ENCODE measurements at regions not wholly inside any gene's neighbourhood (a gene's known extent, or its start where the extent isn't known, plus 50 kb on each side); places are given as distances from the start of the nearest gene placed in this dataset.

DNA sequence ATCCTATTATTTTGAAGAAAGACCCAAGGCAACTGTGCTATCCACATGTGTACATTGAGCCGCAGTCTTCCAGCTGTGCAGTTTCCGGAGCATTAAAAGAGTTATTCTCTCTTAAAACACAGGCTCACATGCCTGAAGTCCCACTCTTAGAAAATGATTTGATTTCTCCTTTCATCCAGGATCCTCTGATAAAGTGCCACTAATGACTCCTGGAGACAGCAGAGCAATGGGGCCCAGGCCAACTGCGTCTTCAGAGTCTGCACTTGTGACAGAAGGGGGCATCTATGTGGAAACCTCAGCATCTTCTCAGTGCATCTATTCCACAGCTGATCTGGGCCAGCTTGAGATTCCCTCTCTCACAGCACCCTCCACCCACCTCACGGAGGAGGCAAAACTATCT is 482.1 kb upstream of the AKR1E2 start:
- TF ChIP-seq GATA2 (IDR thresholded peaks at IDR 0.05; ENCODE audit: low read depth, low read length) (no peak), GATA3 (IDR thresholded peaks at IDR 0.05; ENCODE audit: low read depth, low read length) (no peak)

Measured in SH-SY5Y (cell line).